KMS-11 (cell line): ENCODE measurements at regions not wholly inside any gene's neighbourhood (a gene's known extent, or its start where the extent isn't known, plus 50 kb on each side); places are given as distances from the start of the nearest gene placed in this dataset.

Experiments
- H2AFZ ChIP-seq: fragments of 200-600 bp; sonication (generic); 2 replicates; pipeline ENCODE4 v1.6.1; 2016; ENCODE audit warnings: antibody characterized with exemption, mixed run types, low read depth
- H3K27ac ChIP-seq: fragments of 200-600 bp; sonication (generic); 2 replicates; pipeline ENCODE4 v1.6.1; 2016; ENCODE audit warnings: mild to moderate bottlenecking, mixed run types
- H3K27me3 ChIP-seq: fragments of 200-600 bp; sonication (generic); 2 replicates; pipeline ENCODE4 v1.6.1; 2017; ENCODE audit warnings: mild to moderate bottlenecking, low read depth, mixed run types, moderate library complexity; ENCODE audit not compliant: insufficient read depth
- H3K36me3 ChIP-seq: fragments of 200-600 bp; sonication (generic); 2 replicates; pipeline ENCODE4 v1.6.1; 2017; ENCODE audit warnings: mild to moderate bottlenecking, mixed run types; ENCODE audit not compliant: insufficient read depth
- H3K4me1 ChIP-seq: fragments of 200-600 bp; sonication (generic); 2 replicates; pipeline ENCODE4 v1.6.1; 2016; ENCODE audit warnings: mild to moderate bottlenecking, low read depth, mixed run types; ENCODE audit not compliant: poor library complexity, severe bottlenecking
- H3K4me2 ChIP-seq: fragments of 200-600 bp; sonication (generic); 2 replicates; pipeline ENCODE4 v1.7.0; 2016; ENCODE audit warnings: mild to moderate bottlenecking, mixed run types
- H3K4me3 ChIP-seq: fragments of 200-600 bp; sonication (generic); IDR thresholded peaks from 2 replicates; pipeline ENCODE4 v1.6.1; 2017; ENCODE audit warnings: low read depth, low read length, mixed read lengths; ENCODE audit not compliant: insufficient read depth
- H3K79me2 ChIP-seq: fragments of 200-600 bp; sonication (generic); 2 replicates; pipeline ENCODE4 v1.6.1; 2016; ENCODE audit warnings: low read depth, mixed run types; ENCODE audit not compliant: insufficient read depth
- H3K9ac ChIP-seq: fragments of 200-600 bp; sonication (generic); 2 replicates; pipeline ENCODE4 v1.6.1; 2016; ENCODE audit warnings: mild to moderate bottlenecking, mixed run types
- H4K20me1 ChIP-seq: fragments of 200-600 bp; sonication (generic); 2 replicates; pipeline ENCODE4 v1.6.1; 2016; ENCODE audit warnings: mild to moderate bottlenecking, mixed run types; ENCODE audit not compliant: insufficient read depth
- CTCF ChIP-seq: fragments of 200-600 bp; sonication (generic); conservative IDR thresholded peaks from 2 replicates; pipeline ENCODE4 v1.6.1; 2017; ENCODE audit warnings: low read depth, mild to moderate bottlenecking, antibody characterized with exemption, low read length, moderate library complexity, mixed read lengths

GRCh38 chr14:21884995-21885394, 211.4 kb upstream of the OR4E1 start:
- Histone ChIP-seq H3K27ac (no peak overlapping the region), H3K79me2 (no peaks in the 10 kb centered on the region), H3K4me2 (no peak overlapping the region), H3K27me3 (no peaks in the 10 kb centered on the region), H2AFZ (no peak overlapping the region), H3K4me3 (no peak overlapping the region), H4K20me1 (no peaks in the 10 kb centered on the region), H3K36me3 (no peaks in the 10 kb centered on the region), H3K4me1 (peaks cover 8% of the 10 kb centered on the region), H3K9ac (no peak overlapping the region)
- TF ChIP-seq CTCF: no peak

- no peaks in the 10 kb centered on the region for H4K20me1 ChIP-seq
- H3K27me3 ChIP-seq: no peaks in the 10 kb centered on the region
- H3K27ac ChIP-seq: no peak overlapping the region
- H3K4me3 ChIP-seq: no peak overlapping the region
- H3K9ac ChIP-seq: no peak overlapping the region
- no peaks in the 10 kb centered on the region for H3K4me1 ChIP-seq
- H2AFZ ChIP-seq: no peak overlapping the region
- H3K36me3 ChIP-seq: no peaks in the 10 kb centered on the region
- TF ChIP-seq CTCF: no peak
- H3K79me2 ChIP-seq: no peaks in the 10 kb centered on the region
- H3K4me2 ChIP-seq: no peak overlapping the region
Observed at GRCh38 chr14:21882226-21882625, 208.6 kb upstream of the OR4E1 start.

DNA sequence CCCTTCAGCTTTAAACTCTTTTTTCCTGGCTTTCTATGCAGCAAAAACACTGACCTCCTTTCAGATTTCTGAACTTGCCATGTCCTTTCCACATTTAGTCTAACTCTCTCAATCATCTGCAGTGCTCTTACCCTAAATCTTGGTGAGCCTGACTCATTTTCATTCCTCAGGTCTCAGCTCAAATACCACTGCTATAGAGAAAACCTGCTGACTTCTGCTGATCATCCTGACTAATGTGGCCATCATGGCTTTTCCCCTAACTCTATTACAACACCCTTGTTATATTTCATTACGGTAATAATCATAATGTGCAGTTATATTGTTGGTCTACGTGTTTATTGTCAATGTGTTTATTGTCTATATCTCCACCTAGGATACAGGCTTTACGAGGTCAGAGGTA, 207.3 kb upstream of the OR4E1 start:
- no peak overlapping the region for H3K27ac ChIP-seq
- no peaks in the 10 kb centered on the region for H3K27me3 ChIP-seq
- H3K4me1 ChIP-seq: no peaks in the 10 kb centered on the region
- H3K4me3 ChIP-seq: no peak overlapping the region
- TF ChIP-seq CTCF: no peak
- no peaks in the 10 kb centered on the region for H3K79me2 ChIP-seq
- H2AFZ ChIP-seq: no peak overlapping the region
- no peak overlapping the region for H3K4me2 ChIP-seq
- no peaks in the 10 kb centered on the region for H4K20me1 ChIP-seq
- H3K36me3 ChIP-seq: no peaks in the 10 kb centered on the region
- no peak overlapping the region for H3K9ac ChIP-seq

- no peak overlapping the region for H3K27ac ChIP-seq
- H3K27me3 ChIP-seq: no peaks in the 10 kb centered on the region
- H2AFZ ChIP-seq: no peak overlapping the region
- H3K36me3 ChIP-seq: no peaks in the 10 kb centered on the region
- H3K79me2 ChIP-seq: no peaks in the 10 kb centered on the region
- no peak overlapping the region for H3K4me2 ChIP-seq
- no peak overlapping the region for H3K9ac ChIP-seq
- H4K20me1 ChIP-seq: no peaks in the 10 kb centered on the region
- TF ChIP-seq CTCF: no peak
- no peak overlapping the region for H3K4me3 ChIP-seq
- H3K4me1 ChIP-seq: no peaks in the 10 kb centered on the region
Observed at GRCh38 chr14:21875791-21876190, 202.2 kb upstream of the OR4E1 start.

GRCh38 chr14:21874946-21875345, 201.3 kb upstream of the OR4E1 start:
- H3K27me3 ChIP-seq: no peaks in the 10 kb centered on the region
- no peaks in the 10 kb centered on the region for H3K4me1 ChIP-seq
- H3K27ac ChIP-seq: no peak overlapping the region
- no peaks in the 10 kb centered on the region for H3K79me2 ChIP-seq
- TF ChIP-seq CTCF: no peak
- H3K36me3 ChIP-seq: no peaks in the 10 kb centered on the region
- no peak overlapping the region for H3K4me3 ChIP-seq
- H4K20me1 ChIP-seq: no peaks in the 10 kb centered on the region
- no peak overlapping the region for H2AFZ ChIP-seq
- no peak overlapping the region for H3K9ac ChIP-seq
- H3K4me2 ChIP-seq: no peak overlapping the region
